ENCODE measurements at regions not wholly inside any gene's neighbourhood (a gene's known extent, or its start where the extent isn't known, plus 50 kb on each side); places are given as distances from the start of the nearest gene placed in this dataset.

DNA sequence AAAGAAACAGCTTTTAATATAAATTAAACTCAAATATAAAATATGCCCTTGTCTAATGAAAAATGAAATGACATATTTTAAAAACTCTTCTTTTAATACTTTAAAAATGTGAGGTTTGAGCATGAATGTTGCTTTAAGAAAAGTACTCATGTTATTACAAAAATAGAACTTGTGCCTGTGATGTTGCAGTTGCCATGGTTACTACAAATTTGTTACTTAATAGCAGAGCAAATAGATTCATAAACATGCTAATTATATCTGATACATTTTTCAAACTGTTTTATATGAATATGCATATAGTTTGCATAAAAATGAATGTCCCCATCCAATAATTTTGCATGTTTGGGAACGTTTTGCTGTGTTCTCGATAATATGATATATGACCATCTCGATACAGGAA is 152.3 kb upstream of the DPYD start:
- WGBS, 2 donors, result 81 to 83% methylated on average over 3 of the region's 3 CpGs
- no peak for DNase-seq (ENCODE audit: low spot score in 2 of 2)
- no peak for TF ChIP-seq POLR2A (IDR thresholded peaks at IDR 0.05)
- TF ChIP-seq, protein P1, sequence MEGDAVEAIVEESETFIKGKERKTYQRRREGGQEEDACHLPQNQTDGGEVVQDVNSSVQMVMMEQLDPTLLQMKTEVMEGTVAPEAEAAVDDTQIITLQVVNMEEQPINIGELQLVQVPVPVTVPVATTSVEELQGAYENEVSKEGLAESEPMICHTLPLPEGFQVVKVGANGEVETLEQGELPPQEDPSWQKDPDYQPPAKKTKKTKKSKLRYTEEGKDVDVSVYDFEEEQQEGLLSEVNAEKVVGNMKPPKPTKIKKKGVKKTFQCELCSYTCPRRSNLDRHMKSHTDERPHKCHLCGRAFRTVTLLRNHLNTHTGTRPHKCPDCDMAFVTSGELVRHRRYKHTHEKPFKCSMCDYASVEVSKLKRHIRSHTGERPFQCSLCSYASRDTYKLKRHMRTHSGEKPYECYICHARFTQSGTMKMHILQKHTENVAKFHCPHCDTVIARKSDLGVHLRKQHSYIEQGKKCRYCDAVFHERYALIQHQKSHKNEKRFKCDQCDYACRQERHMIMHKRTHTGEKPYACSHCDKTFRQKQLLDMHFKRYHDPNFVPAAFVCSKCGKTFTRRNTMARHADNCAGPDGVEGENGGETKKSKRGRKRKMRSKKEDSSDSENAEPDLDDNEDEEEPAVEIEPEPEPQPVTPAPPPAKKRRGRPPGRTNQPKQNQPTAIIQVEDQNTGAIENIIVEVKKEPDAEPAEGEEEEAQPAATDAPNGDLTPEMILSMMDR (IDR thresholded peaks at IDR 0.05), result no peak
- H3K4me3 ChIP-seq (ENCODE audit: low read depth, poor library complexity, severe bottlenecking), result no peak overlapping the region
- intact Hi-C loops (cut with DNase I; ENCODE audit: low total_unique reads), result no loop called here

DNA sequence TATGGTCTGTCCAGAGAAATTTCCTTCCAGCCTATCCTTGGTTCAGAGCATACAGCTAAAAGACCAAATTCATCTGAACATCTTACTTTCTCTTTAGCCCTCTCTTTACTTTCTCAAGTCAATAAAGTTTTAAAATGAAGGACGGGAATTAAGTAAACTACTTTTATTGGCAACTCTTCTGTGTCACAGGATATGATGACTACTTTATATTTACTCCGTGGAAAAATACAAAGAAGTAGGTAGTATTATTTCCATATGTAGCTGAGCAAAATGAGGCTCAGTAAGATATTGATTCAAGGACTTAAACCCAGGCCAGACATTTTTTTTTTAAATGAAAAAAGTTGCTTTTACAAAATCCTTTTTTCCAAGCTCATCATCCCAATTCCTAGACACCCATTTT is 151.2 kb upstream of the DPYD start:
- DNase-seq (ENCODE audit: low spot score in 2 of 2), result no peak
- WGBS, 2 donors, result 59 to 63% methylated on average over 2 of the region's 2 CpGs
- TF ChIP-seq, protein P1 (IDR thresholded peaks at IDR 0.05), result no peak
- no peak for TF ChIP-seq POLR2A (IDR thresholded peaks at IDR 0.05)
- intact Hi-C loops (cut with DNase I; ENCODE audit: low total_unique reads), result no loop called here
- no peak overlapping the region for H3K4me3 ChIP-seq (ENCODE audit: low read depth, poor library complexity, severe bottlenecking)

DNA sequence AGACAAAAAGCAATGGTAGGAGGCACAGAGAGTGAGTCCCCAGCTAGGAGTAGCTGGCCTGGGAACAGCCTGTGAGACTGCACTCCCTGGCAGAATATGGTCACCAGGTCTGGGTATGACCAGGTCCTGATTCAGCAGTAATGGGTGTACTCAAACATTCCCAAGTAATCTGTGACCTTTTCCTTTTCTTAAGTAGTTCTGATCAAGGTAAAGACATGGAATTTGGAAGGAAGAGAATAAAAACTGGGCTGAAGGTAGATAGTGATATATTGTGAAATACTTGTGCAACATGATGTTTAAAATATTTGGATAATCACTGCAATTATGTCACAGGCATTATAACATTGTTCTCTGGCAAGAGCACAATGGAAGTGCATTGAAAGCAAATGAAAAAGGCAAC is 147.2 kb upstream of the DPYD start:
- TF ChIP-seq, protein P1 (IDR thresholded peaks at IDR 0.05), result no peak
- TF ChIP-seq POLR2A (IDR thresholded peaks at IDR 0.05), result no peak
- DNase-seq (ENCODE audit: low spot score in 2 of 2), result no peak
- intact Hi-C loops (cut with DNase I; ENCODE audit: low total_unique reads), result no loop called here
- no peak overlapping the region for H3K4me3 ChIP-seq (ENCODE audit: low read depth, poor library complexity, severe bottlenecking)

DNA sequence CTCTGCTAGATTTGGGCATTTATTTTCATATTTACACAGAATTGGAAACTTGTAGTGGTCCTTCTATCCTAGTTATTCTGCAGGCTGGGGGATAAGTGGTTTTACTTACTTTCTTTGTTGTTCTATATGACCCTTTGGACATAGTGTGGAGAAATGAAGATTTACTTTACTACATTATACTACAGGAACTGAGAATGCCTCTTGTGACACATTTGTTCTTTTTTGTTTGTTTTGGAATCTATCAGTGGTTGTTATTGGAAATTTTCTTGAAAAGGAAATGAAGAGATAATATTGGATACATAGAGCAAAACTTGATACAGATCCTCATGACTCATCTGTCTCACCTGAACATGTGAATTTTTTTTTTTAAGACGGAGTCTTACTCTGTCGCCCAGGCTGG is 146.1 kb upstream of the DPYD start:
- intact Hi-C loops (cut with DNase I; ENCODE audit: low total_unique reads), result no loop called here
- WGBS, 2 donors, result 90 to 97% methylated on average over 2 of the region's 2 CpGs
- TF ChIP-seq, protein P1 (IDR thresholded peaks at IDR 0.05), result no peak
- no peak for TF ChIP-seq POLR2A (IDR thresholded peaks at IDR 0.05)

DNA sequence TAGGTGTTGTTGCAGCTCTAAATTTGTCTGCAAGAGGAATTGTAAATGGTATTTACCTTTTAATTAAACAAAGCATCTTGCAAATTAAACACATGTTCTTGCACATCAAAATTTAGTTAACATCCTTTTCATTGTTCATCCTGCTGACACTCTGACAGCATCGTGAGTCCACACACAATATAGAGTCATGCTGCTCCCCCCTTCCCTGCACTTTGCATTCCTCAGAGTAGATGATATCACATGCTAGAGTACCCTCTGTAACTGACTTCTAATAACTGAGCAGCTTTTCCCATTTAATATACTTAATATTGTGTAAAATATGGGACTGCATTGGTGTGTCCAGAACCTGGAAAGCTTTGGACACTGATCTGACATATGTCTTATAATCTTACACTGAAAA is 138.8 kb upstream of the DPYD start:
- TF ChIP-seq, protein P1 (IDR thresholded peaks at IDR 0.05), result no peak
- no peak for TF ChIP-seq POLR2A (IDR thresholded peaks at IDR 0.05)
- WGBS, 2 donors, result 37 to 51% methylated on average over 1 of the region's 1 CpG
- intact Hi-C loops (cut with DNase I; ENCODE audit: low total_unique reads), result no loop called here
- no peak for DNase-seq (ENCODE audit: low spot score in 2 of 2)
- H3K4me3 ChIP-seq (ENCODE audit: low read depth, poor library complexity, severe bottlenecking), result no peak overlapping the region

More for the DNA sequence above, 146.1 kb upstream of the DPYD start:
- no peak for DNase-seq (ENCODE audit: low spot score in 2 of 2)
- H3K4me3 ChIP-seq (ENCODE audit: low read depth, poor library complexity, severe bottlenecking), result no peak overlapping the region

DNA sequence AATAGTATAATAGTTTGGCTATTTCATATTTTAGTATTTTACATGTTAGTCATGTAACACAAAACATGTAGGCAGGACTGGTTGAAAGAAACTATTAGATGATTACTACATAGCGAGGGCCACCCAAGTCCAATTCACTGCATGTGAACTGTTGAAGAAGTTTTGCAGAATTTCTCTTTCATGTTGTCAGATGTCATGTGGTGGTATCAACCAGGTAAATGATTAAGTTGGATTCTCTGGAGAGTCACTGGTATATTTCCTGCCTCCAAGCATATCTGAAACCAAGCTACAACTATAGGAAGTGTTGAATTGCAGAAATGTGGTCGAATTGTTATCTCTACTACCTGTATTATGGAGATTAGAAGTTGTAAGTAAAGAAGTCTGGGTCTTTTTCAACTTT is 137.8 kb upstream of the DPYD start:
- TF ChIP-seq POLR2A (IDR thresholded peaks at IDR 0.05), result no peak
- TF ChIP-seq, protein P1 (IDR thresholded peaks at IDR 0.05), result no peak
- DNase-seq (ENCODE audit: low spot score in 2 of 2), result no peak
- 65 to 85% methylated on average over 2 of the region's 2 CpGs for WGBS, 2 donors
- no peak overlapping the region for H3K4me3 ChIP-seq (ENCODE audit: low read depth, poor library complexity, severe bottlenecking)
- intact Hi-C loops (cut with DNase I; ENCODE audit: low total_unique reads), result no loop called here
